T-helper 17 cell (primary cell): ENCODE measurements at regions not wholly inside any gene's neighbourhood (a gene's known extent, or its start where the extent isn't known, plus 50 kb on each side); places are given as distances from the start of the nearest gene placed in this dataset.

ENCODE experiments used
- ATAC-seq: fragments of 150-1000 bp; cut with Tn5 transposase; 2 replicates; pipeline ENCODE4 v1.10.0; 2021; ENCODE audit warnings: mild to moderate bottlenecking, moderate library complexity
- DNase-seq, 3 donors: peaks; one replicate each; pipeline versions ENCODE4 v3.0.0 to v3.0.0-alpha.2; 2020 to 2021
- H3K9me3 ChIP-seq: one replicate; pipeline ENCODE4 v1.7.0; 2013; ENCODE audit warnings: low read length, mild to moderate bottlenecking; ENCODE audit not compliant: control insufficient read depth, poor library complexity, severe bottlenecking
- H3K27ac Mint-ChIP-seq: one replicate; pipeline ENCODE4 v1.8.0; 2022; ENCODE audit warnings: mild to moderate bottlenecking, moderate library complexity, mixed read lengths
- H3K27me3 Mint-ChIP-seq: one replicate; pipeline ENCODE4 v1.8.0; 2022; ENCODE audit warnings: mixed read lengths
- H3K36me3 Mint-ChIP-seq: one replicate; pipeline ENCODE4 v1.8.0; 2022; ENCODE audit warnings: low read depth, mixed read lengths
- H3K4me1 Mint-ChIP-seq: one replicate; pipeline ENCODE4 v1.8.0; 2022; ENCODE audit warnings: mild to moderate bottlenecking, mixed read lengths
- H3K4me3 Mint-ChIP-seq: one replicate; pipeline ENCODE4 v1.8.0; 2022; ENCODE audit warnings: mild to moderate bottlenecking, moderate library complexity, mixed read lengths

GRCh38 chr3:171962137-171962720 lies 77.1 kb upstream of the FNDC3B start:
- ATAC-seq, result no peak
- no peak overlapping the region for H3K4me3 Mint-ChIP-seq
- H3K4me1 Mint-ChIP-seq, result no peaks in the 10 kb centered on the region
- H3K27me3 Mint-ChIP-seq, result peaks cover 48% of the 10 kb centered on the region
- peaks cover 4% of the 10 kb centered on the region for H3K36me3 Mint-ChIP-seq
- DNase-seq, result no peak
- no peaks in the 10 kb centered on the region for H3K9me3 ChIP-seq
- no peak overlapping the region for H3K27ac Mint-ChIP-seq

GRCh38 chr3:171963546-171963945 lies 75.8 kb upstream of the FNDC3B start:
- H3K4me1 Mint-ChIP-seq, result no peaks in the 10 kb centered on the region
- no peaks in the 10 kb centered on the region for H3K9me3 ChIP-seq
- ATAC-seq (no peak), DNase-seq (no peak)
- no peak overlapping the region for H3K27ac Mint-ChIP-seq
- no peak overlapping the region for H3K4me3 Mint-ChIP-seq
- peaks cover 40% of the 10 kb centered on the region for H3K27me3 Mint-ChIP-seq
- peaks cover 4% of the 10 kb centered on the region for H3K36me3 Mint-ChIP-seq

GRCh38 chr3:171965067-171965712 lies 74.2 kb upstream of the FNDC3B start:
- H3K4me1 Mint-ChIP-seq, result no peaks in the 10 kb centered on the region
- no peak for ATAC-seq
- H3K4me3 Mint-ChIP-seq, result no peak overlapping the region
- DNase-seq, result no peak
- no peaks in the 10 kb centered on the region for H3K9me3 ChIP-seq
- peaks cover 4% of the 10 kb centered on the region for H3K36me3 Mint-ChIP-seq
- H3K27ac Mint-ChIP-seq, result no peak overlapping the region
- peaks cover 23% of the 10 kb centered on the region for H3K27me3 Mint-ChIP-seq

GRCh38 chr3:171966533-171967136 lies 72.7 kb upstream of the FNDC3B start:
- H3K4me1 Mint-ChIP-seq, result no peaks in the 10 kb centered on the region
- no peak overlapping the region for H3K27ac Mint-ChIP-seq
- H3K27me3 Mint-ChIP-seq, result peaks cover 10% of the 10 kb centered on the region
- H3K9me3 ChIP-seq, result no peaks in the 10 kb centered on the region
- DNase-seq (no peak), ATAC-seq (no peak)
- no peaks in the 10 kb centered on the region for H3K36me3 Mint-ChIP-seq
- H3K4me3 Mint-ChIP-seq, result no peak overlapping the region

GRCh38 chr3:171967137-171967783 lies 72.1 kb upstream of the FNDC3B start:
- ATAC-seq, result no peak
- H3K27ac Mint-ChIP-seq, result no peak overlapping the region

GRCh38 chr3:171967932-171968678 lies 71.3 kb upstream of the FNDC3B start:
- no peak for DNase-seq
- no peaks in the 10 kb centered on the region for H3K27me3 Mint-ChIP-seq
- no peaks in the 10 kb centered on the region for H3K36me3 Mint-ChIP-seq
- H3K27ac Mint-ChIP-seq, result no peak overlapping the region
- ATAC-seq, result no peak
- H3K4me3 Mint-ChIP-seq, result no peak overlapping the region
- no peaks in the 10 kb centered on the region for H3K4me1 Mint-ChIP-seq
- H3K9me3 ChIP-seq, result no peaks in the 10 kb centered on the region

More at GRCh38 chr3:171967137-171967783, 72.1 kb upstream of the FNDC3B start:
- DNase-seq, result no peak
- H3K9me3 ChIP-seq, result no peaks in the 10 kb centered on the region
- H3K36me3 Mint-ChIP-seq, result no peaks in the 10 kb centered on the region
- no peak overlapping the region for H3K4me3 Mint-ChIP-seq
- no peaks in the 10 kb centered on the region for H3K4me1 Mint-ChIP-seq
- peaks cover 6% of the 10 kb centered on the region for H3K27me3 Mint-ChIP-seq

GRCh38 chr3:171970301-171970788 lies 69.0 kb upstream of the FNDC3B start:
- Mint-ChIP-seq H3K27ac (no peak overlapping the region), H3K36me3 (no peaks in the 10 kb centered on the region), H3K27me3 (no peaks in the 10 kb centered on the region), H3K4me3 (no peak overlapping the region), H3K4me1 (no peaks in the 10 kb centered on the region)
- H3K9me3 ChIP-seq, result no peaks in the 10 kb centered on the region
- ATAC-seq (no peak), DNase-seq (no peak)

- DNase-seq, result no peak
- no peak overlapping the region for H3K4me3 Mint-ChIP-seq
- no peaks in the 10 kb centered on the region for H3K4me1 Mint-ChIP-seq
- no peak overlapping the region for H3K27ac Mint-ChIP-seq
- no peaks in the 10 kb centered on the region for H3K36me3 Mint-ChIP-seq
- no peak for ATAC-seq
- no peaks in the 10 kb centered on the region for H3K9me3 ChIP-seq
- H3K27me3 Mint-ChIP-seq, result no peaks in the 10 kb centered on the region
Measured at GRCh38 chr3:171971919-171972514, 67.4 kb upstream of the FNDC3B start.

GRCh38 chr3:171972871-171973348 lies 66.5 kb upstream of the FNDC3B start:
- no peaks in the 10 kb centered on the region for H3K9me3 ChIP-seq
- no peak overlapping the region for H3K27ac Mint-ChIP-seq
- no peaks in the 10 kb centered on the region for H3K36me3 Mint-ChIP-seq
- H3K4me1 Mint-ChIP-seq, result no peaks in the 10 kb centered on the region
- H3K27me3 Mint-ChIP-seq, result no peaks in the 10 kb centered on the region
- ATAC-seq, result no peak
- DNase-seq, result no peak
- H3K4me3 Mint-ChIP-seq, result no peak overlapping the region

- Mint-ChIP-seq H3K4me3 (no peak overlapping the region), H3K27me3 (no peaks in the 10 kb centered on the region), H3K36me3 (no peaks in the 10 kb centered on the region), H3K27ac (no peak overlapping the region), H3K4me1 (no peaks in the 10 kb centered on the region)
- DNase-seq (no peak), ATAC-seq (no peak)
- no peaks in the 10 kb centered on the region for H3K9me3 ChIP-seq
Measured at GRCh38 chr3:171974986-171975837, 64.2 kb upstream of the FNDC3B start.

- Mint-ChIP-seq H3K27me3 (no peaks in the 10 kb centered on the region), H3K27ac (no peak overlapping the region), H3K4me1 (peaks cover 2% of the 10 kb centered on the region), H3K4me3 (no peak overlapping the region), H3K36me3 (no peaks in the 10 kb centered on the region)
- H3K9me3 ChIP-seq, result no peaks in the 10 kb centered on the region
- ATAC-seq (no peak), DNase-seq (no peak)
Measured at GRCh38 chr3:171976526-171976925, 62.9 kb upstream of the FNDC3B start.

GRCh38 chr3:171977441-171977840 lies 61.9 kb upstream of the FNDC3B start:
- ATAC-seq, result no peak
- DNase-seq, result no peak
- H3K4me1 Mint-ChIP-seq, result peaks cover 2% of the 10 kb centered on the region
- H3K9me3 ChIP-seq, result no peaks in the 10 kb centered on the region
- H3K36me3 Mint-ChIP-seq, result no peaks in the 10 kb centered on the region
- no peak overlapping the region for H3K4me3 Mint-ChIP-seq
- no peak overlapping the region for H3K27ac Mint-ChIP-seq
- H3K27me3 Mint-ChIP-seq, result no peaks in the 10 kb centered on the region
